ENCODE measurements at regions not wholly inside any gene's neighbourhood (a gene's known extent, or its start where the extent isn't known, plus 50 kb on each side); places are given as distances from the start of the nearest gene placed in this dataset.

DNA sequence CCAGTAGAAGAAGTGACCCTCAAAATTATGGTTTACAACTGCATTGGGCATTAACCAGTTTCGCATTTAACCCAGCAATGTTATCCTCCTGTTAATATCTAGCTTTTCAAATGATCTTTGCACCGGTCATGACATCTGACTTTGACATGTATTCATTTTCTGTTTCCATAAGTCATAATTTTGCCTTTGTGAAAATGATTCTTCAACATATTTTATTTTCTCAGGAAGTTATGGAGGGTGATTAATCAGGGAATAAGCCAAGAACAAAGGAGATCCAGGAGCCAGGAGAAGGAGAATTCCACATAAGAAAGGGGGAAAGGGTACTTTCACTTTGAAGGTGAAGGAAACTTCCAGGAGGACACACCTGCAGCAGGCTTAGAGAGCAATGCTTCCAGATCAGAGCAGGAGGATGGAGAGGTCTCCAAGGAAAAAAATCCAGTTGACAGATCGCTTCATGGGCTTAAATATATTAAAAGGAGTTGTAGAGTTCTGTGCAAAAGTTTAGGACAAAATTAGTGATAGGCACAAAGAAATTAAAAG, 92.1 kb upstream of the FAM3C start:
- Histone ChIP-seq H3K27ac (ENCODE audit: insufficient read depth, low read length) (no peak overlapping the region), H2BK120ac (ENCODE audit: low read depth, low read length) (no peak overlapping the region), H3K4me2 (ENCODE audit: low read depth, low read length) (no peak overlapping the region), H3K36me3 (ENCODE audit: control insufficient read depth, insufficient read depth, low read length) (no peaks in the 10 kb centered on the region), H2BK20ac (ENCODE audit: low read depth, low read length) (no peak overlapping the region), H3K9me1 (ENCODE audit: insufficient read depth, low read length) (no peaks in the 10 kb centered on the region), H3K14ac (replicated peaks; ENCODE audit: low read depth, low read length) (no peak overlapping the region), H2AK5ac (ENCODE audit: low read depth, low read length) (no peak overlapping the region), H4K5ac (ENCODE audit: low read depth, low read length) (no peak overlapping the region), H3K4ac (ENCODE audit: low read depth, low read length) (no peak overlapping the region), H3K4me3 (ENCODE audit: insufficient read depth, low read depth, low read length) (no peak overlapping the region), H3K79me1 (ENCODE audit: low read depth in 1 of 2, low read length in 2 of 2) (no peaks in the 10 kb centered on the region), H4K8ac (ENCODE audit: low read depth in 2 of 2, low read length in 2 of 2) (no peak overlapping the region), H2AK9ac (replicated peaks; ENCODE audit: low read depth, low read length, poor library complexity) (no peak overlapping the region), H2BK15ac (ENCODE audit: low read depth, low read length) (no peak overlapping the region), H4K20me1 (ENCODE audit: insufficient read depth, low read length) (no peaks in the 10 kb centered on the region), H3K27me3 (ENCODE audit: control insufficient read depth, insufficient read depth, low read length) (no peaks in the 10 kb centered on the region; the same call in 1 of the 2 replicates), H3K18ac (ENCODE audit: low read depth, low read length) (no peak overlapping the region; the same call in 1 of the 2 replicates), H4K91ac (ENCODE audit: insufficient read depth, low read depth, low read length) (no peak overlapping the region), H3K9ac (ENCODE audit: low read depth, low read length) (no peak overlapping the region), H3K9me3 (ENCODE audit: control insufficient read depth, insufficient read depth, low read length) (no peaks in the 10 kb centered on the region), H3K56ac (ENCODE audit: extremely low read depth, insufficient read depth, low read length) (peak overlapping the region; percentile 30; the same call in 1 of the 2 replicates), H3K4me1 (ENCODE audit: control insufficient read depth, insufficient read depth, low read length) (no peaks in the 10 kb centered on the region), H3K23ac (ENCODE audit: low read depth, low read length) (no peak overlapping the region), H2BK5ac (ENCODE audit: low read depth, low read length, poor library complexity, severe bottlenecking) (no peak overlapping the region), H2AFZ (replicated peaks; ENCODE audit: low read length, poor library complexity) (no peak overlapping the region)
- no CpG with 5 or more reads among the region's 3 CpGs for WGBS, 2 experiments (ENCODE audit: extremely low coverage in 2 of 2, insufficient read length in 1 of 2)
- in situ Hi-C loops (cut with MboI; ENCODE audit: low sequenced_read_pairs) (no loop called here), intact Hi-C loops (cut with micrococcal nuclease) (no loop called here), dilution Hi-C loops (cut with HindIII; ENCODE audit: low sequenced_read_pairs, unreplicated experiment) (no loop called here)
- POLR2A ChIA-PET (ENCODE audit: unreplicated experiment), result no interaction called here
- DNase-seq, result no peak
- CTCF ChIA-PET, result no interaction called here
- no peak for TF ChIP-seq MAZ (IDR thresholded peaks at IDR 0.05; ENCODE audit: borderline replicate concordance, low read depth, low read length)
- no peak for TF ChIP-seq BHLHE40 (IDR thresholded peaks at IDR 0.05; ENCODE audit: low read depth, low read length)
- BruUV-seq (replicated peaks), result no TSS peak
- no peak for ATAC-seq (ENCODE audit: low read depth)

Data from IMR-90 (cell line).